ENCODE measurements at regions not wholly inside any gene's neighbourhood (a gene's known extent, or its start where the extent isn't known, plus 50 kb on each side); places are given as distances from the start of the nearest gene placed in this dataset.

DNA sequence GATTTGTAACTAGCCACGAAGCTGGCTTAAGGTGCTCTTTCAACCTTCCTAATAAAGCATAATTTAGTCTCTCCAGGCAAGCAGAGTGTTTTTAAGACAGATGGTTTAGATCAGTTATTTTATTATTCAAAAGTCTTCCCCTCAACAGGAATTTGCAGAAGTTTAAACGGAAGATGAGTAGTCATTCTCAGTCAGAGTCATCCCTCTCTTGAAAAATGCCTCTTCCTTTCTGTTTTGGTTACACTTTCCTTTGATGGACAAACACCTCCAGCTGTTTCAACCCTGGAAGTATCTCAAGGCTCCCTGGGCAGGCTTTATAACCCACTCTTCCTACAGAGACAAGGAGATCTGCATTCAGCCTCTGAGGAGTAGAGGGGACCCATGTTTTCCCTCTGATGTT is 60.3 kb upstream of the POU2AF2 start:
- H3K27ac ChIP-seq = peak overlapping the region in 2 of 8 donors; percentile 19 to 29
- no peak for DNase-seq
- no peaks in the 10 kb centered on the region for H3K9me3 ChIP-seq
- intact Hi-C loops (cut with DNase I; ENCODE audit: low total_unique reads) = no loop called here
- no peak for TF ChIP-seq POLR2A (IDR thresholded peaks at IDR 0.05)
- H3K36me3 ChIP-seq = no peaks in the 10 kb centered on the region
- no peak overlapping the region for H3K4me3 ChIP-seq
- peaks cover 0 to 28% (median 12%) of the 10 kb centered on the region in 6 donors for H3K4me1 ChIP-seq
- no peaks in the 10 kb centered on the region for H3K27me3 ChIP-seq (replicated peaks in 1 of 7)
- 21 to 29% (median 25%) methylated on average over 2 of the region's 2 CpGs for WGBS, 5 donors

DNA sequence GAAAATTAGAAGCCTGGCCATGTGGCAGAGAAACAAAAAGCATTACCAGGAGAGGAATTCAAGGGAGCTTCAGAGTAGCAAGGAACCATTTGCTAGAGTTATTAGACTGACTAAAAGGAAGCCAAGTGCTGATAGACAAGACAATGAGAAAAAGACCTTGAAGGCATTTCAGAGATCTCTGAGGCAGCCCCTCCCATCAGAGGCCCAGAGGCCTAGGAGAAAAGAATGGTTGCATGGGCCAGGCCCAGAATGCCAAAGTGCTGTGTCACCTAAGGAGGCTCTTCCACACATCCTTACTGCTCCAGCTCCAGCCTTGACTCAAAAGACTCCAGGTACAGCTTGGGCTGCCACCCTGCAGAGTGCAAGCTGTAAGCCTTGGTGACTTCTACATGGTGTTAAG is 61.8 kb upstream of the POU2AF2 start:
- Histone ChIP-seq H3K27ac (no peak overlapping the region), H3K9me3 (no peaks in the 10 kb centered on the region), H3K4me1 (peaks cover 4 to 42% (median 19%) of the 10 kb centered on the region in 6 donors), H3K27me3 (replicated peaks in 1 of 7) (no peaks in the 10 kb centered on the region), H3K36me3 (no peaks in the 10 kb centered on the region), H3K4me3 (no peak overlapping the region)
- intact Hi-C loops (cut with DNase I; ENCODE audit: low total_unique reads) = no loop called here
- DNase-seq = no peak
- TF ChIP-seq POLR2A (IDR thresholded peaks at IDR 0.05) (no peak), POLR2AphosphoS5 (IDR thresholded peaks at IDR 0.05) (no peak)
- TF ChIP-seq, protein P1, sequence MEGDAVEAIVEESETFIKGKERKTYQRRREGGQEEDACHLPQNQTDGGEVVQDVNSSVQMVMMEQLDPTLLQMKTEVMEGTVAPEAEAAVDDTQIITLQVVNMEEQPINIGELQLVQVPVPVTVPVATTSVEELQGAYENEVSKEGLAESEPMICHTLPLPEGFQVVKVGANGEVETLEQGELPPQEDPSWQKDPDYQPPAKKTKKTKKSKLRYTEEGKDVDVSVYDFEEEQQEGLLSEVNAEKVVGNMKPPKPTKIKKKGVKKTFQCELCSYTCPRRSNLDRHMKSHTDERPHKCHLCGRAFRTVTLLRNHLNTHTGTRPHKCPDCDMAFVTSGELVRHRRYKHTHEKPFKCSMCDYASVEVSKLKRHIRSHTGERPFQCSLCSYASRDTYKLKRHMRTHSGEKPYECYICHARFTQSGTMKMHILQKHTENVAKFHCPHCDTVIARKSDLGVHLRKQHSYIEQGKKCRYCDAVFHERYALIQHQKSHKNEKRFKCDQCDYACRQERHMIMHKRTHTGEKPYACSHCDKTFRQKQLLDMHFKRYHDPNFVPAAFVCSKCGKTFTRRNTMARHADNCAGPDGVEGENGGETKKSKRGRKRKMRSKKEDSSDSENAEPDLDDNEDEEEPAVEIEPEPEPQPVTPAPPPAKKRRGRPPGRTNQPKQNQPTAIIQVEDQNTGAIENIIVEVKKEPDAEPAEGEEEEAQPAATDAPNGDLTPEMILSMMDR (IDR thresholded peaks at IDR 0.05 in 8 of 11, conservative IDR thresholded peaks at IDR 0.05 in 3 of 11) = no peak

DNA sequence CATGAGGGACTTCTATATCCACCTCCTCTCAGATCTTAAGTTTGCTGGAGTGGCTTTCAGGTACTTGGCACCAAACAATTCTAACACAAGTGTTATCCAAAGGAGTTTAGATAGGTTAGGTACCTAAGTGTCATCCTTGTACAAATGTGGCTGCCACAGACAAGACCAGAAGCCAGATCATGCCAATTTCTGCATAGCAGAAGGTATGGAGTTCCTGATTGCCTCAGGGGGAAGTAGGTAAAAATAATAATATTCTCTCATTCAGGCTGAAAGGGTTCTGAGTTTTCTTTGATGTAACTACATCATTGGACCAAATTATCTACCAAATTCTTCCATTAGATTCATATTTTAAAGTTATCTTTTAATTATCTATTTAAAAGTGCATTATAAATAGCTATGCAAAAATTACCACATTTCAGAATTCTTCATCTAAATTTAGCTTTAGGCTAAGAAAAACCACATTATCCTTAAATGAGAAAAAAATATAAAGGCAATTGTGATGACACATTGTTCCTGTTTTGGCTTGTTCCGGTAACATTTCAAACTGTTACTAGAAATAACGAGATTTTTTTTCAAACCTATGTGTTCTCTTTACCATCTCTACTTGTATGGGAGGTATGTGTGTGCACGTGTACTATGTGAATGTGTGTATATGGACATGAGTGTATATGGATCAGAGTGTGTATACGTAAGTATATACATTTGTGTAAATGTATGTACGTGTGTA is 66.2 kb upstream of the POU2AF2 start:
- no peaks in the 10 kb centered on the region for H3K27me3 ChIP-seq (replicated peaks in 1 of 7)
- no peaks in the 10 kb centered on the region for H3K9me3 ChIP-seq
- DNase-seq = no peak
- no peak overlapping the region for H3K4me3 ChIP-seq
- peak overlapping the region in 4 of 8 donors; percentile 72 to 86 (median 75) for H3K27ac ChIP-seq
- no peaks in the 10 kb centered on the region for H3K36me3 ChIP-seq
- TF ChIP-seq, protein P1 (IDR thresholded peaks at IDR 0.05 in 8 of 11, conservative IDR thresholded peaks at IDR 0.05 in 3 of 11) = no peak
- TF ChIP-seq POLR2A (IDR thresholded peaks at IDR 0.05) = no peak
- 30 to 42% (median 34%) methylated on average over 5 of the region's 5 CpGs for WGBS, 5 donors
- intact Hi-C loops (cut with DNase I; ENCODE audit: low total_unique reads) = no loop called here
- H3K4me1 ChIP-seq = peaks cover 8 to 47% (median 23%) of the 10 kb centered on the region in 6 donors

DNA sequence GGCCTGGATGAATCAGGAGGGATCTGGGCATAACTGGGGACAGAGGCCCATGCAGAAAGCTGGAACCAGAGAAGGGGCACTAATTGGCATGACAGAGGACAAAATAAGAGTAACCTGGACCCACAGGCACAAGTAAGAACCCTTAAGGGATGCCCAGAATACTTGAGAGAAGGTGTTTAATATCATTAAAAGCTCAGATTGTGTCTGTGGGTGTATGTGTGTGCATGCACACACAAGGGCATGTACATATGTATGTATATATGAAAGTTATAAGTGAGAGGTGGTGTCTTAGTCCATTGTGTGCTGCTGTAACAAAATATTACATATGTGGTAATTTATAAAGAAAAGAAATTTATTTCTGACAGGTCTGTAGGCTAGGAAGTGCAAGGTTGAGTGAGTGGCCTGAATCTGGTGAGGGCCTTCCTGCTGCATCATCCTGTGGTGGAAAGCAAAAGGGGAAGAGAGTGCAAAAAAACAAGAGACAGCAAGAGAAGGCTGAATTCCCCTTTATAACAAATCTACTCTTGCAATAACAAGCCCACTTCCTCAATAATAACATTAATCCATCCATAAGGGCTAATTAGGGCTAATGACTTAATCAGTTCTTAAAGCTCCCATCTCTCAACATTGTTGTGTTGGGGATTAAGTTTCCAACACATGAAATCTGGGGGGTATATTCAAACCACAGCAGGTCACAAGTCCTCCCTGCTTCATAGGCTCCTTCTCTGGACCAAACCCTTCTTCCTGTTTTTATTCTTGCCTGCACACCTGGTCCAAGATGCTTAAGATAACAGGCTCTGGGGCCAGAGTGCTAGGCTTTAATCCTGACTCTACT is 68.3 kb upstream of the POU2AF2 start:
- Histone ChIP-seq H3K4me3 (no peak overlapping the region), H3K36me3 (no peaks in the 10 kb centered on the region), H3K27ac (peak overlapping the region; percentile 8 to 86 (median 71)), H3K4me1 (peaks cover 8 to 47% (median 23%) of the 10 kb centered on the region in 6 donors), H3K9me3 (no peaks in the 10 kb centered on the region), H3K27me3 (replicated peaks in 1 of 7) (no peaks in the 10 kb centered on the region)
- DNase-seq = no peak
- intact Hi-C loops (cut with DNase I; ENCODE audit: low total_unique reads) = no loop called here
- peak in 1 of 3 donors; percentile 23 for TF ChIP-seq POLR2AphosphoS5 (IDR thresholded peaks at IDR 0.05)
- TF ChIP-seq, protein P1 (IDR thresholded peaks at IDR 0.05 in 8 of 11, conservative IDR thresholded peaks at IDR 0.05 in 3 of 11) = no peak

All from spleen (tissue), 11 donors.